ENCODE measurements at regions not wholly inside any gene's neighbourhood (a gene's known extent, or its start where the extent isn't known, plus 50 kb on each side); places are given as distances from the start of the nearest gene placed in this dataset.

DNA sequence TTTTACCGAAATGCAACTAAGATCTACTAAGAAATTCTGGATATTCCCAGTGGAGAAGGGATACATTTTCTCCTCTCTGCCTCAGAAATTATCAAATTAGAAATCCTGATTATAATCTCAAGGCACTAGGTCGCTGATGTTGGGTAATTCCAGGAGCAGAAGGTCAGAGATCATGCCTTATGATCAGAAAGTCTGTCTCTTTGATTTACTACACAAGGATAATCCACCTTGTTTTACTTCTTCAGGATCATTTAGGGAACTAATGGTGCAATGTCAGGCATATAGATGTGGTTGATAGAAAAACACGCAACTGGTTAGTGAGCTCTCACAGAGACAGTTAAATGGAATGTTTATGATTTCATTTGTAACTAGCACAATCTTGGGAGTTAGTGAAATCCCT lies 1069.7 kb downstream of the STIM2 start:
- TF ChIP-seq CTCF (IDR thresholded peaks at IDR 0.05) (no peak), POLR2A (IDR thresholded peaks at IDR 0.05) (no peak)

All from heart left ventricle (tissue), 13 donors.